GM23338 (cell line): ENCODE measurements at regions not wholly inside any gene's neighbourhood (a gene's known extent, or its start where the extent isn't known, plus 50 kb on each side); places are given as distances from the start of the nearest gene placed in this dataset.

Experiments
- CTCF ChIP-seq, 2 experiments: fragments of 200-600 bp in 1 of 2; sonication (generic) in 1 of 2; conservative IDR thresholded peaks; 2 replicates each; pipeline versions ENCODE4 v1.5.1 to v1.6.1; 2016 to 2017; ENCODE audit warnings: antibody characterized with exemption in 2 of 2, low read depth in 2 of 2, mild to moderate bottlenecking in 2 of 2, moderate library complexity in 1 of 2
- EZH2 ChIP-seq: fragments of 200-600 bp; sonication (generic); IDR thresholded peaks from one replicate; pipeline ENCODE4 v1.8.0; 2017; ENCODE audit warnings: antibody characterized with exemption, mild to moderate bottlenecking, low read depth; ENCODE audit not compliant: unreplicated experiment
- EZH2phosphoT487 ChIP-seq: fragments of 200-600 bp; sonication (generic); IDR thresholded peaks from one replicate; pipeline ENCODE4 v1.8.1; 2018; ENCODE audit warnings: antibody characterized with exemption; ENCODE audit not compliant: unreplicated experiment
- JUNB ChIP-seq: IDR thresholded peaks from one replicate; pipeline ENCODE4 v1.6.1; 2016; ENCODE audit warnings: antibody characterized with exemption; ENCODE audit not compliant: unreplicated experiment
- POLR2AphosphoS5 ChIP-seq: IDR thresholded peaks from 2 replicates; pipeline ENCODE4 v1.6.1; 2016; ENCODE audit warnings: antibody characterized with exemption, low read depth

GRCh38 chr6:1031720-1032119 is 280.2 kb upstream of the FOXQ1 start:
- TF ChIP-seq EZH2phosphoT487 (no peak), CTCF (conservative IDR thresholded peaks at IDR 0.05; ENCODE audit: low read depth in 2 of 2) (no peak), POLR2AphosphoS5 (no peak), JUNB (no peak), EZH2 (no peak)
